ENCODE measurements at regions not wholly inside any gene's neighbourhood (a gene's known extent, or its start where the extent isn't known, plus 50 kb on each side); places are given as distances from the start of the nearest gene placed in this dataset.

DNA sequence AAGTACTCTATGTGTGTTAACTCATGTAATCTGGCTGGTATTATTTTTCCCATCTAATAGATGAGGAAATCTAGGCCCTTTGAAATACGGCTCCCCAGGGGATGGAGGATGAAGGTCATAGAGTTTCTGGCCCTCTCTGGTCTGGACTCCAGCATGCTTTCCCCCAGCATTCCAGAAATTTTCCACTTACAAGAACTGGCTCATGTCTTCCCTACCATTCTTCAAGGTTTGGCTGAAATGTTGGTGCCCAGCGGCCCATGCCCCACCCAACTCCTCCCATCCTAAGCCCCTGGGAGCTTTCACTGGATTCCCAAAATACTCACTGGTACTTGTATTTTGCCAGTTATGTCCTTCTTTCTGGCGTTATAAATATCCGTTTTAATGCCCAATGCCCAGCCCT, 237.5 kb upstream of the NLRP1 start:
- Histone ChIP-seq H3K27me3 (ENCODE audit: low read depth) (peaks cover 91% of the 10 kb centered on the region), H3K4me3 (no peak overlapping the region), H3K4me1 (no peaks in the 10 kb centered on the region), H3K27ac (replicated peaks) (no peak overlapping the region), H3K9me3 (replicated peaks) (no peaks in the 10 kb centered on the region), H3K36me3 (no peaks in the 10 kb centered on the region)
- TF ChIP-seq, protein P1, sequence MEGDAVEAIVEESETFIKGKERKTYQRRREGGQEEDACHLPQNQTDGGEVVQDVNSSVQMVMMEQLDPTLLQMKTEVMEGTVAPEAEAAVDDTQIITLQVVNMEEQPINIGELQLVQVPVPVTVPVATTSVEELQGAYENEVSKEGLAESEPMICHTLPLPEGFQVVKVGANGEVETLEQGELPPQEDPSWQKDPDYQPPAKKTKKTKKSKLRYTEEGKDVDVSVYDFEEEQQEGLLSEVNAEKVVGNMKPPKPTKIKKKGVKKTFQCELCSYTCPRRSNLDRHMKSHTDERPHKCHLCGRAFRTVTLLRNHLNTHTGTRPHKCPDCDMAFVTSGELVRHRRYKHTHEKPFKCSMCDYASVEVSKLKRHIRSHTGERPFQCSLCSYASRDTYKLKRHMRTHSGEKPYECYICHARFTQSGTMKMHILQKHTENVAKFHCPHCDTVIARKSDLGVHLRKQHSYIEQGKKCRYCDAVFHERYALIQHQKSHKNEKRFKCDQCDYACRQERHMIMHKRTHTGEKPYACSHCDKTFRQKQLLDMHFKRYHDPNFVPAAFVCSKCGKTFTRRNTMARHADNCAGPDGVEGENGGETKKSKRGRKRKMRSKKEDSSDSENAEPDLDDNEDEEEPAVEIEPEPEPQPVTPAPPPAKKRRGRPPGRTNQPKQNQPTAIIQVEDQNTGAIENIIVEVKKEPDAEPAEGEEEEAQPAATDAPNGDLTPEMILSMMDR (IDR thresholded peaks at IDR 0.05; ENCODE audit: borderline replicate concordance) = no peak
- no peak for DNase-seq
- intact Hi-C loops (cut with micrococcal nuclease) = no loop called here

DNA sequence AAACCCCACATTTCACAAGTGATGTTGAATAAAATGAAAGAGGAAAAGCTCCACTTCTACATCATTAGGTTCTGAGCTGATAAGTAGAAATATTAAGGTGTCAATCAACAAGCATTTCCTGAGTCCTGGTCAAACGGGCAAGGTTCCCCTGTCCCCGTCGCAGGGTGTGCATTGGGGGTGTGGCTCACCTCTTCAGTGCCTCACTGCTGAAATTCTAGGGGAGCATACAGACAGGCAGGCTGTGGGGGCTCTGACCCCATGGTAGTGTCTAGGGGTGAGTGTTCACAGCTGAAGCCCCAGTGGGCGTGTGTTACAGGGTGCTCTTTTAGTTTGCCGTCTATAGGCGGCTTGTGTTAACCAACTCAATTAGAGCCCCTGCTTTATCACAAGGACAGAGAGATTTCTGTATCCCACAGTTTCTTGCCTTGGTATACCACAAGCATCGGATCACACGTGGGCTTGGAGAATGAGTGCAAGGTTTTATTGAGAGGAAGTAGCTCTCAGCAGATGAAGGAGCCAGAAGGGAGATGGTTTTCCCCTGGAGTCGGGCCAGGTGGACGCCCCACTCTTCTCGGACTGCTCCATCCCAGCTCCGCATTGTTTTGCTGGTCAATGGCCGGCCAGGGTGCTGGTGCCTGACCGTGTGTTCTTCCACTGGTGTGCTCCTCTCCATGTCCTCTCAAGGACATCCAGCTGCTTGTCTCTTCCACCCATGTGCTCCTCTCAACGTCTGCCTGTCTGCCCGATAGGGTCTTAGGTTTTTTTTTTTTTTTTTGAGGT, 238.2 kb upstream of the NLRP1 start:
- peaks cover 7% of the 10 kb centered on the region for H3K9me3 ChIP-seq (replicated peaks)
- intact Hi-C loops (cut with micrococcal nuclease) = no loop called here
- no peak for DNase-seq
- H3K36me3 ChIP-seq = no peaks in the 10 kb centered on the region
- peaks cover 91% of the 10 kb centered on the region for H3K27me3 ChIP-seq (ENCODE audit: low read depth)
- no peak overlapping the region for H3K27ac ChIP-seq (replicated peaks)
- no peak overlapping the region for H3K4me3 ChIP-seq
- H3K4me1 ChIP-seq = no peaks in the 10 kb centered on the region
- TF ChIP-seq, protein P1 (IDR thresholded peaks at IDR 0.05; ENCODE audit: borderline replicate concordance) = no peak

DNA sequence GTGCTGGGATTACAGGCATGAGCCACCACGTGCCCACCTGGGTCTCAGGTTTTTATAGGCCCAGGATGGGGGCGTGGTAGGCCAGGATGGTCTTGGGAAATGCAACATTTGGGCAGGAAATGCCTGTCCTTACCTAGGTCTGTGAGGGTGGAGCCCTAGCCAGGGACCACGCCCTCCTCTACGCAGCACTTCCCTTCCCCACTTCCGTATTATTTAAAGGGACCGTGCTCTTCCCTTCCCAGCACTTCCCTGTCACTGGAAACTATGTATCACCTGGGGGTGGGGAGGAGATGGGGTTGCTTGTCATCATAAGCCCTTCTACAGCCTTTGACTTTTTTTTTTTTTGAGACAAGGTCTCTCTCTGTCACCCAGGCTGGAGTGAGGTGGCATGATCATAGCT, 238.9 kb upstream of the NLRP1 start:
- TF ChIP-seq, protein P1 (IDR thresholded peaks at IDR 0.05; ENCODE audit: borderline replicate concordance) = no peak
- intact Hi-C loops (cut with micrococcal nuclease) = no loop called here
- H3K27ac ChIP-seq (replicated peaks) = no peak overlapping the region
- no peaks in the 10 kb centered on the region for H3K4me1 ChIP-seq
- no peak for DNase-seq
- no peak overlapping the region for H3K4me3 ChIP-seq
- H3K9me3 ChIP-seq (replicated peaks) = peaks cover 13% of the 10 kb centered on the region
- H3K27me3 ChIP-seq (ENCODE audit: low read depth) = peaks cover 90% of the 10 kb centered on the region
- H3K36me3 ChIP-seq = no peaks in the 10 kb centered on the region

DNA sequence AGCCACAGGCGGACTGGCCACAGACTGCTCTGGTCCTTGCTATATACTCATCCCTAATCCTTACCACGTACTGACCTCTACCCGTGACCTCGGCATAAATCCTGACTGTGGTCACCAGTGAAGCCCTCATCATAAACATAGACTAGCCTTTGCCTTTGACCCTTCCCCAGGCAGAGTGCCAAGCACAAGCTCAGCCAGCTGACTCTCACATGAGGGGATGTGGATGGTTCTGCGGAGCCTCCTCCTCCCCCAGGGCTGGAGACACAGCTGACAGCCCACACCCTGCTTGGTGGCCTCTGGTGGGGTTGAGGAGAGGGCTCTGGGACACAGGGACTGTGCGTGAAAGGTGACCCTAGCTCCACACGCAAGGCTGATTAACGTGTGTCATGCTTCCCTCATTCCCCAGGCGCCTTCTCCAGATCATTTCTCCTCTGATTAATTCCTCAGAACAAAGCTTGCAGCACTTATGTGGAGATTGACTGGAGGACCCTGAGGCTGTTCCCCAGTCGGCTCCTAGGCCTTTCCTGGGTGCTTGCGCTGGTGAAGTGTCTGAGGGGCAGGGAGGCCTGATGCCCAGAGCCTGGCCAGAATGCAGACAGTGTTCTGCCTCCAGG, 241.5 kb upstream of the NLRP1 start:
- peaks cover 17% of the 10 kb centered on the region for H3K9me3 ChIP-seq (replicated peaks)
- DNase-seq = no peak
- H3K4me3 ChIP-seq = no peak overlapping the region
- intact Hi-C loops (cut with micrococcal nuclease) = no loop called here
- TF ChIP-seq, protein P1 (IDR thresholded peaks at IDR 0.05; ENCODE audit: borderline replicate concordance) = no peak
- H3K27me3 ChIP-seq (ENCODE audit: low read depth) = peaks cover 93% of the 10 kb centered on the region
- no peak overlapping the region for H3K27ac ChIP-seq (replicated peaks)
- no peaks in the 10 kb centered on the region for H3K4me1 ChIP-seq
- no peaks in the 10 kb centered on the region for H3K36me3 ChIP-seq

DNA sequence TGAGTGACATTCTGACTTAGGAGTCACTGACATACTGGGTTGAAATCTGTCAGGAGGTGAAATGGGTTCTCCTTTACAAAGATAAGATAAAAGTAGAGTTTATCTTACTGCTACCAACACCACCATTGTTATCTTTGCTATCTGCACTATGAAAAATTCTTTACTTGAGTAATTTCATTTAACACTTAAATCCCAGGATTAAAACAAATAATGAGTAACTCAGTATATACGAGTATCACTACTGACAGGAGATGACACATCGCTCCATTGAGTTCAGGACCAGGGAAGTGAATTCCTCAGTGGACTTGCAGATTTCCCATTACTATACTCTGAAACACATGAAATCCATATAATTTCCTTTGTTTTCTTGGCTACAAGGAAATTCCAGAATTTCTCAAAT, 242.1 kb upstream of the NLRP1 start:
- intact Hi-C loops (cut with micrococcal nuclease) = no loop called here
- no peak overlapping the region for H3K27ac ChIP-seq (replicated peaks)
- no peaks in the 10 kb centered on the region for H3K36me3 ChIP-seq
- peaks cover 87% of the 10 kb centered on the region for H3K27me3 ChIP-seq (ENCODE audit: low read depth)
- TF ChIP-seq, protein P1 (IDR thresholded peaks at IDR 0.05; ENCODE audit: borderline replicate concordance) = no peak
- no peaks in the 10 kb centered on the region for H3K4me1 ChIP-seq
- peaks cover 17% of the 10 kb centered on the region for H3K9me3 ChIP-seq (replicated peaks)
- no peak for DNase-seq
- H3K4me3 ChIP-seq = no peak overlapping the region
